AG09319 (cell line): ENCODE measurements at regions not wholly inside any gene's neighbourhood (a gene's known extent, or its start where the extent isn't known, plus 50 kb on each side); places are given as distances from the start of the nearest gene placed in this dataset.

ENCODE experiments used
- DNase-seq: peaks from one replicate; pipeline ENCODE4 v3.0.0-alpha.2; 2010; ENCODE audit warnings: low read depth; ENCODE audit errors: extremely low read depth
- TF ChIP-seq, protein P1 (sequence below): IDR thresholded peaks from 2 replicates; pipeline ENCODE4 v1.5.1; 2011; ENCODE audit warnings: low read depth, mild to moderate bottlenecking, inconsistent platforms, low read length, moderate library complexity

DNA sequence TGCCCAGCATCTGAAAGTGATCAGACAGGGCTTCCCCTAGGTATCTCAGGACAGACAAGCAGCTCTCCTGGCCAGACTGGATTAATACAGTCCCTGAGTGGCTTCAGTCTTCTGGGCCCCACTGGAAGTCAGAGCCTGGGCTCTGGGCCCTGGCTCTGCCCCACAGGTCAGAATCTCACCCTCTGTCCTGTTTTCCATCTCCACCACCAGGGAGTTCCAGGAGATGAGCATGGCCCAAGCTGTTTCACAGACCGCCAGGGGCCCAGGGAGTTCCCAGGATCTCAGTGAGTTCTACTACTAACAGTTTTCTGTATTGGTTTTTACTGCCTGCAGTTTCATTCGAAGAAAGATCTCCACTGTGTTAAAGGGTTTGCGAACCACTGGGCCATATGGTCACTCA is 131.5 kb downstream of the MEX3B start:
- DNase-seq, result no peak
- TF ChIP-seq, protein P1, sequence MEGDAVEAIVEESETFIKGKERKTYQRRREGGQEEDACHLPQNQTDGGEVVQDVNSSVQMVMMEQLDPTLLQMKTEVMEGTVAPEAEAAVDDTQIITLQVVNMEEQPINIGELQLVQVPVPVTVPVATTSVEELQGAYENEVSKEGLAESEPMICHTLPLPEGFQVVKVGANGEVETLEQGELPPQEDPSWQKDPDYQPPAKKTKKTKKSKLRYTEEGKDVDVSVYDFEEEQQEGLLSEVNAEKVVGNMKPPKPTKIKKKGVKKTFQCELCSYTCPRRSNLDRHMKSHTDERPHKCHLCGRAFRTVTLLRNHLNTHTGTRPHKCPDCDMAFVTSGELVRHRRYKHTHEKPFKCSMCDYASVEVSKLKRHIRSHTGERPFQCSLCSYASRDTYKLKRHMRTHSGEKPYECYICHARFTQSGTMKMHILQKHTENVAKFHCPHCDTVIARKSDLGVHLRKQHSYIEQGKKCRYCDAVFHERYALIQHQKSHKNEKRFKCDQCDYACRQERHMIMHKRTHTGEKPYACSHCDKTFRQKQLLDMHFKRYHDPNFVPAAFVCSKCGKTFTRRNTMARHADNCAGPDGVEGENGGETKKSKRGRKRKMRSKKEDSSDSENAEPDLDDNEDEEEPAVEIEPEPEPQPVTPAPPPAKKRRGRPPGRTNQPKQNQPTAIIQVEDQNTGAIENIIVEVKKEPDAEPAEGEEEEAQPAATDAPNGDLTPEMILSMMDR, result no peak

DNA sequence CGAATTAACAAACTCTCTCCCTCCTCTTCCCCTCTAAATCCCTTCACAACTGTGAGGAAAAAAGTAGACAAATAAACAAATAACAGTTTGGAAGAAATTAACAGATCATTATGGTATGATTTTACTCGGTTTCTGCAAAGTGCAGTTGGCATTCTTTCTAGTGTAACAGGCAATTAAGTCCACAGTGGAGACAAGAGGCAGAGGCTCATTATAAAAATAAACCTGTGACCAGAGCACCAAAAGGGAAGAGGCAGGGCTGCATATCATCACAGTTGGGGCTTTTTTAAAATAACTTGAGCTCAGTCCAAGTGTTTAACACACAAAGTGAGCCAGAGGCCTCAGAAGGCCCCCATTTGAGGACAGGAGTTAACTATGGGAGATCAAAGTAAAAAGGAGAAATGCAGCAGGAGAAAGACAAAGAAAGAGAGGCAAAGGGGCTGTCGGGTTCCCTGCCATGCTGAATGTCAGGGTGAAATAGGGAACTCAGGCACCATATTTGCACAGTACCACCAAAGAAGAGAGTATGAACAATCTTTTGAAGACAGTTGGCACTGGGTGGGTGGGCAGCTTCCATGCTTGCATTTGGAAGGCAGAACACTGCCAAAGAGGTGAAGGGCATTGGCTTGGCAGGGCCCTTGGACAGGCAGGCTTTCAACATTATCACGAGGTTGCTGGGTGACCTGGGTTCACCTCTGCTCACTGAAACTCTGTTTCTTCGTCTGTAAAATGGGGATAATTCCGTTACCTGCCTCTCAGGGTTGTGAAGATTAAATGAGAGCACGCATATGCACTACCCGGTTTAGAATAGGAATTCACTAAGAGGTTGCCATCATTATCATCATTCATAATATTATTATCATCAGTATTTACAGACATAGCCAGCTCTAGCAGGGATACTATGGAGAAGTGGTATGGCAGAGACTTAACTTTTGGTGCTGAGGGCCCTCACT is 134.5 kb downstream of the MEX3B start:
- TF ChIP-seq, protein P1, result no peak

DNA sequence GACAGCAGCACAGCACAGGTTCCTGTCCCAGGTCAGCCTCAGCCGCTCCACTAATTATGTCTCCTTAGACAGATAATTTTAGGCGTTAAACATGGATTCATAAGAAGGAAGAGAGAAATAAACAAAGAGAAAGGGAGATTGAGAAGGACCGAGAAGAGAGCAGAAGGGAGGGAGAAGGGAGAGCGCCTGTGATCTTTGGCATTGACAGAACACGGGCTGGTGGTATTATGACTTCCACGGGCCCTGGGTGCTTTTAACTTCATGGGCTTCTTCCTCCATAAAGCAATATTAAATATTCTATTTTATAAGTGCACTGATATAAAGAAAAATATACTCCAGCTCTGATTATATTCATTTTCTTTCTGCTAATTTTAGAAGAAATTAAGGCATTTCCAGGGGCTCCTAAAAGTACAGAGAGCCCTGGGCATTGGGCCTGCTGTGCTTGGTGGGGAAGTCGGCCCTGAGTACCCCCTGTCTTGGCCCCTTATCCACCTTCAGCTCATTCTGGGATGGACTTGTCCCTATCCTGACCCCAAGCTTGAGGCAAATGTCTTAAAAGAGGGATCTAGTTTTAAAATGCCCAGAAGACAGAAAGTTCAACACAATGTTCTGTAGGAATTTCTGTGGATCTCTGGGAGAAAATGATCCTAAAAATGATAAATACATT is 135.3 kb downstream of the MEX3B start:
- TF ChIP-seq, protein P1, result no peak

More for the DNA sequence above, 134.5 kb downstream of the MEX3B start:
- DNase-seq, result no peak

DNA sequence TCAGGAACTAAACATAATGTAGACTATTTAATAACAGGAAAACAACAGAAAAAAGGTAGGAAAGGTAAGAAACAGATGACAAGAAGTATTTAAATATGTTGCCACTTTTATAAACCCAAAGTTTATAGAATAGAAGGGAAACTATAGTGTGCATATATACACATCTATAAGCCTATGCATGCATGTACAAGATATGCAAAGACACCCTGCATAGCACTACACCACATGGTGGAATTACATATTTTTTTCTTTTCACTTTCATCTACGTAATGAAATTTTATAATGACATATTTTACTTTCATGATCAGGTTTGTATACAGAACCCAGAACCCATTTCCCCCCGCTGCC is 136.8 kb downstream of the MEX3B start:
- no peak for DNase-seq
- TF ChIP-seq, protein P1, result no peak

More for the DNA sequence above, 135.3 kb downstream of the MEX3B start:
- no peak for DNase-seq

DNA sequence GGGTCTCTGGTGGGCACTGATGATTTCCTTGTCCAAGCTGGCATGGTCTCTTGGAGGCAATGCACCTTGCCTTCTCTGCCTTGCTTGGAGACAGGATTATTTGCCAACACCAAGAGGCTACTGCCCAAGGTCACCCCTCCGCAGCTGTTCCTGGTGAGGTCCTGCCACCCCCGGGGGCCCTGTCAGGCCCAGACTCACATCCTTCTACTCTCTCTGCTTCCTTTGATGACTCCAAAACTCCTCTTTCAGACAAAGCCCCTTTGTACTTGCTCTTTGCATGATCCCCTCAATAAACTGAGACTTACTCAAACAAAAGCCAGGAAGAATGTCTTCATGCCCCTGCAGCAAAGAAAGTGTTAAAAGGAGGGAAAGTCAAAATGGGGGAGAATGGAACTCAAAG is 137.7 kb downstream of the MEX3B start:
- TF ChIP-seq, protein P1, result no peak
- no peak for DNase-seq

DNA sequence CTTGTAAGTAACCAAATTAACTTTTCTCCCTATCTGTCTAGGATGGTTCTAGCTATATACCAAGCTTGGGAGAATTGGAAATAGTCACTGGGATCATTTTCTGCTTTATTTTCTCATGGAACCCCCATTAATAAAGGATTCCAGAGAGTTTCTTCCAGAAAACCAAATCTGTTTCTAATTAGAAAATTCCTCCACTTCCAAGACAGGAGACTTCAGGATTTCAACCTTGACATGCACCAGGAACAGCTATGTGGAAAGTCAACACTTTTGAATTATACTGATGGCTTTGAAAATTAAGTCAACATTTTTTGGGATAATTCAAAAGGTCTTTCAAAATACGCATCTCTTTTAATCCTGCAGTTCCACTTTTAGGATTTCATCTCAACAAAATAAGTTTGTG is 138.3 kb downstream of the MEX3B start:
- TF ChIP-seq, protein P1, result no peak
- no peak for DNase-seq

DNA sequence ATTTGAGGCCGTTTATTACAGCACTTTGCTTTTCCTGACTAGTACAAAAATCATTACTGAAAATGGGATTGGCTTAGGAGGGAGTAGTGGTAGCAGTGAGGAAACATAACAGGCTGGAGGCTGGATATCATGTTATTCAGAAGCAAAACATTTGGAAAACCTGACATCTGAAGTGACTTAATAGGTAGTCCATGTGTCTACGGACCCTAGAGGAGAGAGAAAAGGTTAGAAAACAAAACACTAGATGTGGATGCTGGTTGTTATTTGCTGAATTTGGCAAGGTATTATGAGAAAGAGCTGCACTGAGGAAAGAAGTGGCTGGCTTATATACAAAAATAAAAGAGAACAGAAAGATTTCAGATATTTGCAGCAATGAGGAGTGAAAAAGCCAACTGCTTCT is 139.9 kb downstream of the MEX3B start:
- no peak for DNase-seq
- TF ChIP-seq, protein P1, result no peak
